HepG2 (cell line): ENCODE measurements at regions not wholly inside any gene's neighbourhood (a gene's known extent, or its start where the extent isn't known, plus 50 kb on each side); places are given as distances from the start of the nearest gene placed in this dataset.

Experiments
- ATAC-seq: fragments of 200-7000 bp; cut with Tn5 transposase; 3 replicates; pipeline ENCODE4 v1.9.1; 2020; ENCODE audit warnings: mild to moderate bottlenecking, moderate library complexity
- BruUV-seq: library from RNA; stranded (reverse); fragments of 400-500 nt; replicated peaks from 2 replicates; lab custom pipeline; 2021; lab: Mats Ljungman, UMichigan
- CTCF ChIA-PET: fragments of 300-600 bp; formaldehyde crosslinking; extraction: SDS; loops from one replicate; lab custom pipeline; 2021; ENCODE audit warnings: low total read pairs, inconsistent platforms, low intra/inter-chr PET ratio; lab: Yijun Ruan, JAX
- POLR2A ChIA-PET: fragments of 350-600 bp; sonication (Branson Sonifier 250); formaldehyde crosslinking; loops from one replicate; lab custom pipeline; 2020; ENCODE audit warnings: antibody characterized with exemption, inconsistent platforms; lab: Yijun Ruan, JAX
- DNase-seq: peaks from one replicate; pipeline ENCODE4 v3.0.0-alpha.2; 2015; ENCODE audit warnings: low spot score
- FAIRE-seq: peaks from 3 replicates; lab custom pipeline; 2011; peaks lifted over from hg19 to GRCh38; lab: Jason Lieb, UNC
- H2AFZ ChIP-seq: one replicate; pipeline ENCODE4 v1.6.1; 2011; ENCODE audit warnings: low read length, inconsistent platforms
- H3K27ac ChIP-seq: fragments of 300-600 bp; 3 replicates; pipeline ENCODE4 v1.8.0; 2011; ENCODE audit warnings: mixed run types, mild to moderate bottlenecking, mixed read lengths, low read length, inconsistent platforms; ENCODE audit not compliant: insufficient read depth; ENCODE audit errors: extremely low read length
- H3K27me3 ChIP-seq, 2 experiments: fragments of 200-600 bp in 1 of 2; 2 replicates in 1 of 2; 3 replicates in 1 of 2; pipeline versions ENCODE4 v1.6.0 to v1.8.0; 2011; ENCODE audit warnings: low read length in 2 of 2, mild to moderate bottlenecking in 2 of 2, moderate library complexity in 2 of 2, inconsistent platforms in 1 of 2; ENCODE audit not compliant: insufficient read depth in 2 of 2, control insufficient read depth in 1 of 2
- H3K36me3 ChIP-seq, 2 experiments: fragments of 200-600 bp in 1 of 2; replicated peaks in 1 of 2; 2 replicates in 1 of 2; 3 replicates in 1 of 2; pipeline versions ENCODE4 v1.5.1 to v1.8.0; 2011; ENCODE audit warnings: low read length in 2 of 2, inconsistent platforms in 1 of 2; ENCODE audit not compliant: insufficient read depth in 2 of 2, control insufficient read depth in 1 of 2
- H3K4me1 ChIP-seq: 2 replicates; pipeline ENCODE4 v1.5.1; 2012; ENCODE audit warnings: low read length, inconsistent platforms; ENCODE audit not compliant: insufficient read depth
- H3K4me2 ChIP-seq: 2 replicates; pipeline ENCODE4 v1.6.0; 2011; ENCODE audit warnings: low read depth, low read length, inconsistent platforms
- H3K4me3 ChIP-seq, 3 experiments: fragments of 200-600 bp in 1 of 3; sonication (generic), shearing (Covaris generic) in 1 of 3; replicated peaks in 1 of 3; 2 replicates each; pipeline ENCODE4 v1.5.1; 2011 to 2016; ENCODE audit warnings: low read length in 3 of 3, inconsistent platforms in 2 of 3, low read depth in 2 of 3, mild to moderate bottlenecking in 2 of 3, control low read depth in 1 of 3, mixed read lengths in 1 of 3; ENCODE audit not compliant: insufficient read depth in 1 of 3
- H3K79me2 ChIP-seq: one replicate; pipeline ENCODE4 v1.6.1; 2011; ENCODE audit warnings: low read length, inconsistent platforms; ENCODE audit not compliant: insufficient read depth
- H3K9ac ChIP-seq: 2 replicates; pipeline ENCODE4 v1.6.0; 2011; ENCODE audit warnings: mild to moderate bottlenecking, low read depth, low read length, inconsistent platforms; ENCODE audit not compliant: insufficient read depth
- H3K9me3 ChIP-seq: 2 replicates; pipeline ENCODE4 v1.5.1; 2012; ENCODE audit warnings: mild to moderate bottlenecking, low read length
- H4K20me1 ChIP-seq: 2 replicates; pipeline ENCODE4 v1.6.0; 2011; ENCODE audit warnings: inconsistent platforms, mild to moderate bottlenecking, low read length, moderate library complexity; ENCODE audit not compliant: insufficient read depth
- ASH2L ChIP-seq: fragments of 300-600, 200-600 bp; sonication (generic); IDR thresholded peaks from 2 replicates; pipeline ENCODE4 v1.7.0; 2017; ENCODE audit warnings: low read depth, mild to moderate bottlenecking, moderate library complexity, mixed read lengths, low read length; ENCODE audit not compliant: insufficient read length
- CHD4 ChIP-seq: fragments of 200-600 bp; sonication (generic); IDR thresholded peaks from 2 replicates; pipeline ENCODE4 v1.7.0; 2017; ENCODE audit warnings: mild to moderate bottlenecking, low read length, borderline replicate concordance
- GATA4 ChIP-seq: sonication (generic); IDR thresholded peaks from 2 replicates; pipeline ENCODE4 v1.6.1; 2016; ENCODE audit warnings: antibody characterized with exemption, low read depth, borderline replicate concordance
- JUN ChIP-seq: sonication (generic); formaldehyde crosslinking; IDR thresholded peaks from 2 replicates; pipeline ENCODE4 v1.4.0; 2020; ENCODE audit warnings: mild to moderate bottlenecking, missing genetic modification reagents
- PRPF4 ChIP-seq: fragments of 200-400 bp; formaldehyde crosslinking; IDR thresholded peaks from 2 replicates; pipeline ENCODE4 v1.6.1; 2016; ENCODE audit warnings: low read length, low read depth; ENCODE audit not compliant: poor library complexity, severe bottlenecking
- ZNF33A ChIP-seq: sonication (generic); formaldehyde crosslinking; IDR thresholded peaks from 2 replicates; pipeline ENCODE4 v1.5.1; 2020; ENCODE audit warnings: missing genetic modification reagents, mild to moderate bottlenecking, moderate library complexity, borderline replicate concordance
- ZNF589 ChIP-seq: sonication (generic); formaldehyde crosslinking; conservative IDR thresholded peaks from 2 replicates; pipeline ENCODE4 v1.8.0; 2022; ENCODE audit warnings: mild to moderate bottlenecking, moderate library complexity, missing genetic modification reagents
- WGBS: methylation state at CpG from one replicate; pipeline ENCODE4 v1.1.6; 2017; ENCODE audit warnings: low lambda C conversion rate; 5-methylcytosine and 5-hydroxymethylcytosine counted together
- in situ Hi-C: cut with HindIII; loops from 2 replicates; pipeline ENCODE4 v1.10.0; 2017; ENCODE audit warnings: low pct_unique_long_range_greater_than_20kb; ENCODE audit not compliant: extremely low pct_ligation_motif_present
- intact Hi-C: fragments of 100-400 bp; cut with micrococcal nuclease; formaldehyde crosslinking; loops from one replicate; pipeline ENCODE4 v1.10.0; 2022; ENCODE audit not compliant: unreplicated experiment
- TF ChIP-seq, protein P1 (sequence below): sonication (generic); formaldehyde crosslinking; IDR thresholded peaks from 2 replicates; pipeline ENCODE4 v1.5.0; 2020; ENCODE audit warnings: missing genetic modification reagents, mild to moderate bottlenecking, borderline replicate concordance
- TF ChIP-seq, protein P2 (sequence below): sonication (generic); formaldehyde crosslinking; IDR thresholded peaks from 2 replicates; pipeline ENCODE4 v1.5.1; 2020; ENCODE audit warnings: missing genetic modification reagents, mild to moderate bottlenecking, borderline replicate concordance

DNA sequence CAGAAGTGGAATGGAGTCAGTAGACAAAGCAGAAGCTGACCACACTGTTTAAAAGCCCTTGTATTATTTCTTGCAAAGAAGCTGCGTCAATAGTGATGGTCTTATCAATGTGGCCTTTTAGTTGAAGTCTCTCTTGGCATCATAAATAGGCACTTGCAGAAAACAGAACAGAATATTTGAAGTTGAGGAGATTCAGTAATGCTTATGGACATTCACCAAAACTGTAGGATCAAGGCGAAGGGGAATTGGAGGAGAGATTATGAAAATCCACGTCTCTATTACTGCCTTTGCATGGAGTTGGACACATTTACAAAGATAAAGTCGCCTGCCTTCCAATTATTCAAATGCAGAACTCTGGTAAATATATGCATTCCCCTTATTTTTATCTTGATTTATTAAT is 1482.8 kb downstream of the EFNB2 start:
- intact Hi-C loops, result no loop called here
- WGBS, result 5% methylated on average over 4 of the region's 4 CpGs
- Histone ChIP-seq H3K4me3 (no peak overlapping the region), H3K36me3 (no peaks in the 10 kb centered on the region), H4K20me1 (no peaks in the 10 kb centered on the region), H3K4me1 (no peaks in the 10 kb centered on the region), H3K27me3 (no peaks in the 10 kb centered on the region), H3K79me2 (no peaks in the 10 kb centered on the region), H3K9ac (no peak overlapping the region), H2AFZ (no peak overlapping the region), H3K9me3 (peaks cover 39% of the 10 kb centered on the region), H3K27ac (no peak overlapping the region), H3K4me2 (no peak overlapping the region)
- no peak for ATAC-seq
- DNase-seq, result no peak
- TF ChIP-seq, protein P1, sequence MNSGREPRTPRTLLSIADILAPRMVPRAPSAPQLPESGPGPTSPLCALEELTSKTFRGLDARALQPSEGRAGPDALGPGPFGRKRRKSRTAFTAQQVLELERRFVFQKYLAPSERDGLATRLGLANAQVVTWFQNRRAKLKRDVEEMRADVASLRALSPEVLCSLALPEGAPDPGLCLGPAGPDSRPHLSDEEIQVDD, result no peak
- no peak for TF ChIP-seq ZNF33A
- no peak for TF ChIP-seq ASH2L
- TF ChIP-seq PRPF4, result no peak
- no peak for TF ChIP-seq ZNF589 (CRISPR knock-in tag)
- TF ChIP-seq, protein P2, sequence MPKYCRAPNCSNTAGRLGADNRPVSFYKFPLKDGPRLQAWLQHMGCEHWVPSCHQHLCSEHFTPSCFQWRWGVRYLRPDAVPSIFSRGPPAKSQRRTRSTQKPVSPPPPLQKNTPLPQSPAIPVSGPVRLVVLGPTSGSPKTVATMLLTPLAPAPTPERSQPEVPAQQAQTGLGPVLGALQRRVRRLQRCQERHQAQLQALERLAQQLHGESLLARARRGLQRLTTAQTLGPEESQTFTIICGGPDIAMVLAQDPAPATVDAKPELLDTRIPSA (CRISPR knock-in tag), result no peak
- no peak for FAIRE-seq
- BruUV-seq, result no TSS peak
- POLR2A ChIA-PET, result no interaction called here
- CTCF ChIA-PET, result no interaction called here
- in situ Hi-C loops, result no loop called here

DNA sequence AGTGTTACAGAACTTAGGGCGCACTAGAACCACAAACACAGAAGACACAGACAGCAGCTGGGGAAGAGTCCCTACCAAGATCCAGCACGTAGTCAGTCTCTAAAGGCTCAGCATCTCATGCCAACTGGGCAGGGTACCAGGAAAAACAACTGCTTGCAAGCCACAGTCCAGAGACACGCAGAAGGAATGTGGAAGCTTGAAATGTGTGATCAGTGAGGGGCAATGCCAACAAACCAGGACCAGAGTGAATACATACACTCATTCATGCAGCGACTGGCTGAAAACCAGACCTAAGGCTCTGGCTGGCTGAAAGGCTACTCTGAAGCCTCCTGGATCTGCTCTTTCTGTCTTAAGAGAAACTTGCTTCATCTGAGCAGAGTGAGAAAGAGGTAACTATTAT is 1484.8 kb downstream of the EFNB2 start:
- TF ChIP-seq CHD4, result no peak
- no peak for TF ChIP-seq JUN (CRISPR knock-in tag)
- no peak for TF ChIP-seq GATA4
- no peak overlapping the region for H3K4me3 ChIP-seq
- H4K20me1 ChIP-seq, result no peaks in the 10 kb centered on the region
- peaks cover 58% of the 10 kb centered on the region for H3K9me3 ChIP-seq
- H3K79me2 ChIP-seq, result no peaks in the 10 kb centered on the region
- DNase-seq (no peak), ATAC-seq (no peak), FAIRE-seq (no peak)
- H2AFZ ChIP-seq, result no peak overlapping the region
- no peaks in the 10 kb centered on the region for H3K4me1 ChIP-seq
- ChIA-PET POLR2A (no interaction called here), CTCF (no interaction called here)
- H3K4me2 ChIP-seq, result no peak overlapping the region
- WGBS, result 26% methylated on average over 4 of the region's 4 CpGs
- no peaks in the 10 kb centered on the region for H3K27me3 ChIP-seq
- no peak overlapping the region for H3K9ac ChIP-seq
- in situ Hi-C loops, result no loop called here
- H3K27ac ChIP-seq, result no peak overlapping the region
- intact Hi-C loops, result no loop called here
- BruUV-seq, result no TSS peak
- no peaks in the 10 kb centered on the region for H3K36me3 ChIP-seq
